SHP77 (cell line): ENCODE measurements at regions not wholly inside any gene's neighbourhood (a gene's known extent, or its start where the extent isn't known, plus 50 kb on each side); places are given as distances from the start of the nearest gene placed in this dataset.

Experiments
- DNase-seq, 2 experiments: peaks; one replicate each; lab custom pipeline; 2025; lab: John Stamatoyannopoulos, UW

DNA sequence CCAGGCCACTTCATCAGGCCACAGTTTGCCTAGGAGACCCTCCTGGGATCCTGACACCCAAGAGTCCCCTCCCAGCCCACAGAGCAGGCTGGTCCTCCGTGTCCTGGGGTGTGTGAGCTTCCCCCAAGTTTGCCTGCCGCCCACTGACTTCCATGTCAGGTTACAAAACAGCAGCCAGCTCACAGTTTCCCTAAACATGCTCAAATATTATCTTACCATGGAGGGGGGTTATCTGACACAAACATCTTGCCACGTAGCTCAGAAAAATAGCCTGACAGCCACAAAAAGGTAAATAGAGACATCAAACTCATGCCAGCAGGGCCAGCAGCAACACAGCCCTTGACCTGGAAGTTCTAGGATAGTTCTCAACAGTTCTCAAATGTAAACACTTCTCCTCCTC is 346.5 kb downstream of the TNS1 start:
- DNase-seq = no peak

DNA sequence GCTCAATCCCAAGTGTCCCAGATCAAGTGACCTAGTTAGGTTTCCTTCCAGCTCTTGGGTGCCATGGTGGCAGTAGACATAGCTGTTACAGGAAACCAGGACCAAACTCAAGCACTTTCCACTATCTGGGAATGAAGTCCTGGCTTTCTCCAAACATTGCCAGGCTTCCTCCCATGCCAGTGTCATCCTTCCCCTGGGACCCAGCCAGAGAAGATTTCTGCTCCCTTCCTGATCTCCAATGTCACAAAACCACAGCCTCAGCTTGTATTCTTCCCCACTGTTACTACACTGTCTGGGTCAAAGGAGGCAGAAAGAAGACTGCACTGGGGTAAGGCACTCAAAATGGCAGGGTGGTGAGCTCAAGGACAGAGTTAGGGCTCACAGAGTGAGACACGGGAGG is 347.1 kb downstream of the TNS1 start:
- no peak for DNase-seq

DNA sequence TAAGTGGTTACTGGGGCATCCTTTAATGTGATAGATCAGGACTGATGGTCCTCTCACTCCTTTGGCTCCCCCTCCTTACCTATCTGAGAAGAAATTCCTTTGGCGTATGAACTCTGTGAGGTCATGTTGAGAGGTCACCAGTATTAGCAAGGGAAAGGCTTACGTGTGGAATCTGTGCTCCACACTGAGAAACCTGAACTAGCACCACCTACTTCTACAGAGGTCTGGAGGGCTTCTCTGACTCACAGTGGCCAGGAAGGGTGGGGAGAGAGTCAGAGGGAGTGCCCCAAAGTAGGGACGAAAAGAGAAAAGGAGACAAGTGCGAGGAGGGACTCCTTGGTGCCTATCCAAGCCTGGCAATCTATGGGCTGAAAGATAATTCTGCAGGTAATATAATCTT is 348.6 kb downstream of the TNS1 start:
- no peak for DNase-seq

DNA sequence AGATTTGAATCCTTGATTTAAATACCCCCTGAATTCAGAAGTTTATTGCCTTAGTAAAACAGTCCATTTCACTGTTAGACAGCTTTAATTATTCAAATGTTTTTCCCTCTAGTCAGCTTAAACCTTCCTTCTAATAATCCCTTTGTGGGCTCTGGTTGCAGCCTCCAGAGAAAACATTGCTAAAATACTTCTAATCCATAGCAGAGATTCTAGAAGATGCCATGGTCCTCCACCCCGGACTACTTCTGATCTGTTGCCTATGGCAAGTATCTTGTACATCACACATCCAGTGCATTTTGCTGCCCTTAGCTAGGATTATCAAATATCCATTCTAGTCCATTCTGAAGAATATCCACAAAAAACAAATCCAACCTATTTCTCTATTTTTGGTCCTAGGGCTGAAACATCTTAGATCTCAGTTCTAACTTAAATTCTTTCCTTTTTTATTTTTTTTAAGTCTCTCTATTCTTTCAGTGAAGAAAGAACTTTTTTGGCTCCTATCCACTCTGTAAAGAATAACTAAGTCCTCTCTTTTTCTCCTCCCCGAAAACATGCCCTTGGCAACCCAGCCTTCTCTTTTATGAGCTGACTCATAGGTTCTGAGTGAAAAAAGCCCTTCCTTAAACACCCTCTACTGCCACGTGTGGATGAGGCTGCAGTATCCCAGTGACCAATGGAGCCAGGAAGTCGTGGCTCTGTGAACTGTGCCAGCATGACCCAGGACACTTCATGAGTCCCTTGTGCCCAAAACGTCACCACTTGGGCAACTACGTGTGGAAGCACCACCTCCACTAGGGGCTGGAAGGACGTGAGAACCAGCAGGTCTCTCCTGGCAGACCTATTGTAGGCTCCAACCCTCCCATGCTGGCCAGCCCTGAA is 349.8 kb downstream of the TNS1 start:
- DNase-seq = no peak

DNA sequence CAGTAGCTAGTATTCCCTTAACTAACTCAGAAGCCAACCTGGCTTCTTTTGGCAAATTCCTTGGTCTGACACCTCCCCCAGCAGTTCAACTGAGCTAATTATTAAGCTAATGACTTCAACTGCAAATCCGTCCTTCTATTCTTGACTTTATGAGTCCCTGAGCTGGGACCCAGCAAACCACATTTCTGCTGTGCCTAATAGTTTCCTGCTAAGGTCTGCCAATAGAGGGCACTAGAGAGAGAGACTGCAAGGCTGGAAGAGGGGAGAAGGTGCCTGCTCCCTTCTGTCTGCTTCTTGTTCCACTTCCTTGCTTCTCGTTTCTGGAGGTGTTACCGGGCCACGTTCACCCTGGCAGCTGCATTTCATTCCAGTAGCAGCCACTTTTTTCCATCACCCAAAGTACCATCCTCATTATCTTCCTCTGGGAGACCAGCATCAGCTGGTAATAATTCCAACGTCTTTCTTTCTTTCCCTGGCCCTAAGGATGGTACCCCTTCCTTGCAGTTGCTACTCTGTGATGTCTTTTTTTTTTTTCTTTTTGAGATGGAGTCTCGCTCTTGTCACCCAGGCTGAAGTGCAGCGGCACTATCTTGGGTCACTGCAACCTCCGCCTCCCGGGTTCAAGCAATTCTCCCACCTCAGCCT is 352.0 kb downstream of the TNS1 start:
- DNase-seq = peak; percentile 45 to 65

DNA sequence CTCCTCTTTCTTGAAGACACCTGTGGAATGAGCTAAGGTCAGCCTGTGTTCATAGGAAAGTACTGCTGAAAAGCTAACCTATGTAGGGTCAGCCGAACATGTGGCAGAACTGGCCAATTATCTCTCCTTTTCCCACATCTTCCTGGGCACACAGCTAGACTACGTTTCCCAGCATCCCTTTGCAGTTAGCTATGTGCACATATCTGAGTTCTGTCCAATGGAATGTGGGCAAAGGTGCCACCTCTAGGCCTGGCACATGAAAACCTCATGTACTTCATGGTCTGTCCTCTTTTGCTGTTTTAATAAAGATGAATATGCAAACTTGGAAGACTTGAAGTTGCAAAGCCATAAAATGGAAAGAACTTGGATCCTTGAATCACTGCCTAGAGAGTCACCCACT is 352.6 kb downstream of the TNS1 start:
- no peak for DNase-seq

DNA sequence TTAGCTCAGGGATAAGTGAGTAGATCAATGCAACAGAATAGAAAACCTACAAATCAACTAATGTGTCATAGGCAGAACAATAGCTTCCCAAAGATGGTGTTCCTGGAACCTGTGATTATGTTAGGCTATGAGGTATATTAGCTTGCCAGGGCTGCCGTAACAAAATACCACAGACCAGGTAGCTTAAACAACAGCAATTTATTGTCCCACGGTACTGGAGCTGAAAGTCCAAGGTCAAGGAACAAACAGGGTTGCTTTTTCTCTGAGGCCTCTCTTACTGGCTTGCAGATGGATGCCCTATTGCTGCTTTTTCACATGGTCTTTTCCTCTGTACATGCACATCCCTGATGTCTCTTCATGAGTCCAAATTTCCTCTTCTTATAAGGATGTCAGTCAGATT is 354.9 kb downstream of the TNS1 start:
- no peak for DNase-seq

DNA sequence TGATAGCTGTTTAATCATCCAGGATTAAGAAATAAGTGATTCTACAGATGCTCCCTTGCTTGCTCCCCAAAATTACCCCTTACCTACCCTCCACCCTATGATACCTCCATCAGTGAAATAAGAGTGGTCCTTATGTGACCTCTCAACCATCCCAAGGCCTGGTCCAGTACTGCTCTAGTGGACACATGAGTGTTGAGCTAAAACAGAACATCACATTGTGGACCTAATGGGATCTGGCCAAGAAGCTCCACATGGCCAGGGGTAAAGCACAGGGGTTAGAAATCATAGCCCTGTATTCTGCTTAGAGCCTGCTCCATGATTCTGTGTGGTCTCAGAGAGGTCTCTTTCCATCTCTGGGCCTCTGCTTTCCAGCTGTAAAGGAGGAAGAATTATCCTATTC is 355.6 kb downstream of the TNS1 start:
- DNase-seq = no peak

DNA sequence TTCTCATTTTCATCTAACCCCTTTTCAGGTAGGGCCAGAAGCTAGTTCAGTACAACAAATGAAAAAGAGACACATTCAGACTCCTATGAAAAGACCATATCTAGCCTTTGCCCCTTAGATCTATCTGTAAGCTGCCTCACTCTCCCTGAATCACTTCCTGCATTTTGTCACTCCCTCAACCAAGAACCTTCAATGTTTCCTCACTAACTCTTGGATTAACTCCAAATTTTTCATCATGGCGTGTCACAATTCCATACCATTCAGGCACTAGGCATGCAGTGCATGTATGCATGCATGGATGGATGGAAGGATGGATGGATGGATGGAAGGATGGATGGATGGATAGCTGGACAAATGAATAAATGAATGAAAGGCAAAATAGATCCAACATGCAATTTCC is 356.9 kb downstream of the TNS1 start:
- DNase-seq = no peak

DNA sequence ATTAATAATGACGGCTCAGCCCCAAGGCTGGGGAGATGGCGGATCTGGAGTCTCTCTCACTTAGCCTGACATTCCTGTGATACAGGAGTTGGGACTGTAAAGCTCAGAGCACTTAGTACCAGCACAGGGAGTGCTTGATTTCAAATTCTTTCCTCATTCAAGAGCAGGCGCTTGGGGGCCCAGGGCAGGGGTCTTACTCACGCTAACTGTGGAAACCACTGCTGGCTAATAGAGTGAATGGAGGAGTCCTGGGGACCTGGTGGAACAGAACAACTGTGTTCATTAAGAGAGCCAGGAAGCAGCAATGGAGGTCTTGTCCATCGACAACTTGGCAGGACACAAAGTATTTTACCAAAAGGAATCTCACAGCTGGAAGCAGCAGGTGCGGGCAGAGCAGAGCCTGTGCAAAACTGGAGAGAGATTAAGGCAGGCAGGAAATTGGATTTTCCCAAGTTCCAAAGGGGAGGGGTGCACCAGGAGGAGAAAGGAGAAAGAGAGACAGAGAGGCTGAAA is 358.9 kb downstream of the TNS1 start:
- no peak for DNase-seq

DNA sequence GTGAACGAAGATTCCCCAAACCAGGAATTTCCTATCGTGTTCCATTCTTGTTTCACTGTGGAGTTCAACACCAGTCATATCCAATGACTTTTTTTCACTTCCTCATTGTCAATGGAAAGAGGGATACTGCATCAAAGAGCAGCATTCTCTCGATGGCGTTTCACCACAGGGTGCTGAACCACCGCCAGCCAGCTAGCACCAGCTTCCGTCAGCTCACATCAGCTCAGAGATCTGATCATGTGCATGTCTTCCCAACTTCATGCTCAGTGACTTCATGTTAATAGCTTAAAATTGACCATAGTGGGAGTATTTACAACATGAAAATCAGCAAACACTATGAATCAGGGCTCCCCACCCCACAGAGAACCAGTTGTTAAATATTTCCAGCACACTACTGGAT is 359.9 kb downstream of the TNS1 start:
- no peak for DNase-seq

DNA sequence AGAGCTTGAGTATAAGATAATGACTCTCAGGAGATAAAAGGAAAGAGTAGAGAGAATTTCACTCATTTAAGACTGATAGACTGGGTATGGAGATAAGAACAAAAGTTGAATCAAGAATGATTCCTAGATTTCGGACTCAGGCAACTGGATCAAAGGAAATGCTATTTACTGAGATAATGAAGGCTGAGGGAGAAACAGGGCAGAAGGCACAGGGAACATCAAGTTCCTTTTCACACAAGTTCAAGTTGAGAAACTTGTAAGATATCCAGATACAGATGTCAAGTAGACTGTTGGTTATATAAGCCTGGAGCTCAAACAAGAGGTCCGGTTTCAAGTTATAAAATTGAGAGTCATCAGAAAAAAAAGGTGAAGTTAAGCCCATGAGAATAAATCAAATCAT is 360.8 kb downstream of the TNS1 start:
- DNase-seq = no peak

DNA sequence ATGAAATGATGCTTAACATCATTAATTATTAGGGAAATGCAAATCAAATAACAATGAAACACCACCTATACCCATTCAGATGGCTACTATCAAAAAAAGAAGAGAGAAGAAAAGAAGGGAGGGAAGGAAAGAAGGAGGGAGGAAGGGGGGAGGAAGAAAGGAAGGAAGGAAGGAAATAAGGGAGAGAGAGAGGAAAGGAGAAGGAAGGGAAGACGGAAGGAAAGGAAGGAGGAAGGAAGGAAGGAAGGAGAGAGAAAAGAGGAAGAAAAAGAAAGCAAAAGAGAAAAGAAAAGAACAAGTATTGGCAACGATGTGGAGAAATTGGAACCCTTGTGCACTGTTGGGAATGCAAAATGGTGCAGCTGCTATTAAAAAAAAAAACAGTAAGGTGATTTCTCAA is 363.3 kb downstream of the TNS1 start:
- DNase-seq = no peak

DNA sequence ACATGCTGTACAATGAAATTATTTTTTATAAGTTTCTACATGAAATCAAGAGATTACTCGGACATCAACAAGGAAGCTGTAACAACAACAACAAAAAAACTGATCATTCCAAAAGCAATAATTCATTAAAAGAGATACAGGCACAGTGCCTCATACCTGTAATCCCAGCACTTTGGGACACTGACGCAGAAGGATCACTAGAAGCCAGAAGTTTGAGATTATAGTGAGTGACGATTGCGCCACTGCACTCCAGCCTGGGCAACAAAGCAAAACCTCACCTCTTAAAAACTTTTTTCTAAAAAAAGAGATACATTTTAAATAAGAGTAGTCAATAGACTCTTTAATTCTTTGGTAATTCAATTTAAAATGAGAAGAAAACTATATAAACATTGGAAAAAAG is 364.3 kb downstream of the TNS1 start:
- no peak for DNase-seq

DNA sequence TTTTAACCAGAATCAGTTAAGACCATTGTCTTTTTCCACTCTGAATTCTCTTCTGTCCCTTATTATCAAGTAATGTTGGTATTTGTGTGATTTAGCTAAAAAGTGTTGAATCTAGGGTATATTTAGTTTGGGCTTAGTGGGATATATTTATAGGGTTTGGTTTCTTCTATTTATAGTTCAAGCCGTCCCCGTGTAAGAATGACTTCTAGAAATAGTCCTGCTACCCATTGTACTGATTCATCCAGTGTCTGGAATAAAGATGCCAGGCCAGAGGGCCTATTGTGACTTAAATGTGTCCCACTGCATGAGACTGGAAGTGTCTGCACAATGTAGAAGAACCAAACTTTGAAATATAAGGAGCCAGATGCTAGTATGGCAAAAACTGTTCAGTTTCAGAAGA is 364.8 kb downstream of the TNS1 start:
- DNase-seq = no peak

DNA sequence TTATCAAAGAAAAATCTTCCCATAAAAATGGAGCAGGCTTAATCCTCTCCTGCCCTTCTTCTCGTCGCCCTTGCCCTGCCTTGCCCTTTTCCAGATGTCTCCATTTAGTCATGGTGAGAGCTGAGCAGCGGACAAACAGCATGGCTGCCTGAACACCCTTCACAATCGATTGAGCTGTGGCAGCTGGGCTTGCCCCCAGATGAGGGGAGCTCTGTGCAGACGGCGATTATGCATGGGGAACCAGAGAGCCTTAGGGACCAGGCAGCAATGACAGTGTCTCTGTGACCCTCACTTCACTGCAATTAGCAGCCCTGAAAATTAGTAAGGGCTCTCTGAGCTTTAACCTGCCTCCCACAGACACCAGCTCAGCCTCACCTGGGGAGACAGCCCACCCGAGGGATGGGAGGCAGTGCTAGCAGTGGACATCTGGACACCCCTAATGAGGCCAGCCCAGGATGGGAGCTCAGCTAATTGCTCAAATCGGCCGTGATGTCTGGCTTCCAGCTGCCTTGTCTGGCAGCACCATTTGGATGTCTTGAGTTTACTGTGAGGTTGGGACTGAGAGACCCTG is 365.7 kb downstream of the TNS1 start:
- DNase-seq = no peak

DNA sequence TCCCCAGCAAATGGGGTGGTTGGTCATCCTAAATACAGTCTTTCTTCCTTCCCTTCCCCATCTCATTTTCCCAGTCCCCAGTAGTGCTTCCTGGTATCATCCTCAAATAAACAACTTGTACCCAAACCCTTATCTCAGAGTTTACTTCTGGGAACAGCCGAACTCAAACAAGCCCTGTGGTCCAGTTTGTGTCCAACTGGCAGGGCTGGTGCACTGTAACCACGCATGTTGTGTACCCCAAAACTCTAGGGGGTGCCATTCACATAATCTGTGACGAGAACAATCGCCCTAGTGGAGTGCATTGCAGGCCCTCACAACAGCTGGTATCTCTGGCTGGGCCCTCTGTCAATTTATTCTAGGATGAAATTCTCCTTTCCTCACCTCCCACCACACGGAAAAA is 366.2 kb downstream of the TNS1 start:
- no peak for DNase-seq

DNA sequence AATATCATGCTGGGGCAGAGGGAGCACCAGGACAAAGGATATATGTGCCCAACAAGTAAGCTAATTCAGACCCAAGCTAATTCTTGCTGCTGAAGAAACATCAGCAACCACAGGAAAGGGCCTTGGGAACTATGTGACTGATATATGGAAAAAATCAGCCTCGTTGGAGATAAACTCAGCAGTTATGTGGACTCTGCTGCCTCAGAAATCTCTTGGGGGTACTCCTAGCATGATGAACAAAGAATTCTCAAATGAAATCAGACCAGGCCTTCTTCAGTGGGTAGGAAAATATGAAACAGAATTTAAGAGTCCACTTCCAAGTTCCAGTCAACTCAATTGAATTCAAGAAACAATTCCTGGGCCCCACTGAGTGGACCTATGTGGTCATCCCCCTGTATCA is 367.9 kb downstream of the TNS1 start:
- no peak for DNase-seq

DNA sequence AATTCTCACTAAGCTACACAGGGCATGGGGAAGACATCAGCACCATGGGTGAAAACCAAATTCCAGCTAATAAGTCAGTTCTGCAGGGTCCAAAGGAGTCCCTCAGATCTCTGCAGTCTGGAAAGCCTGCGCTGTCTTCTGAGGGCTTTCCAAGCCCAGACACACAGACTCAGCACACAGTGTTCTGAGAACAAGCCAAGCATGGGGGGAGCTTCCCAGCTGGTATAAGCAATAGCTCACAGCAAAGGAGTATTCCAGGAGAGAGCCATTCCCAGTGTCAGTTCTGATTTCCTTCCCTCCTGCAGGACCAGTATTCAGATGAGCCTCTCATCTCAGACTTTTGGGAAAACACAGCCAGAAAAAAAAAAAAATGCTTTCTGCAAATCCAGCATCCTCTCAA is 370.8 kb downstream of the TNS1 start:
- no peak for DNase-seq

DNA sequence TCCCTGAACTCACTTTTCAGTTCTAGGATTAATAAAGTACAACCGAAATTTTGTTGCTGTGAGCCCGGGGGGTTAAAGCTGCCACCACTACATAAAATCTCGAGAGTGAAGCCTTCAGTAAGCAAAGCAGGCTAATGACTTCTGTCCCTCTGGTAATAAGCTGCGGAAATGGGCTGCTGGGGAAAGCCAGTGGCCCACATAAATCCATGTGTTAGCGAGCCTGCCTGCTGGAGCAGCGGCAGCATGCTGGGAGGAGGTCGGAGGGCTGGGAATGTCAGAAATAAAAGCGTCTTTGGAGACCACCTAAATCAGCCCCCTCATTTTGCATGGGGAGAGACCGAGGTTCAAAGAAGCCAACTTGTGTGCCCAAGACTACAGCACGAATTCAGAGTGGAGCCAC is 371.7 kb downstream of the TNS1 start:
- no peak for DNase-seq

DNA sequence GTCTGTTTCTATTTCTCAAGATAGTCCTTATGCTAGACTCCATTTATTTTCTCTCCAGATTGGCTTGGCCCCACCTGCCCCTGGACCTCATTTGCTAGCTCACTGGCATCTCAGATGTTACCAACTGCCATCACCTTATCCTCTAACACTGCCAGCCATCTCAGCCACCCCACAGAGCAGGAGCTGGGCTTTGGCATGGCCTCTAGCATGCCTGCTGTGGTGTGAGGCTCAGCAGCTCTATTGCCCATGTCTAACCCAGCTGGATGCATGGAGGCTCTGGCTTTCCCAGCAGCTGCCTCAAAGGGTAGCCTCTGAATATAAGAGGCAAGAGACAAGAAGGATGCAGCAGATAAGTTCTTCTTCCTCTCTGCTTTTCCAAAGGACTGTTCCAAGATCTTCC is 373.4 kb downstream of the TNS1 start:
- DNase-seq = no peak

DNA sequence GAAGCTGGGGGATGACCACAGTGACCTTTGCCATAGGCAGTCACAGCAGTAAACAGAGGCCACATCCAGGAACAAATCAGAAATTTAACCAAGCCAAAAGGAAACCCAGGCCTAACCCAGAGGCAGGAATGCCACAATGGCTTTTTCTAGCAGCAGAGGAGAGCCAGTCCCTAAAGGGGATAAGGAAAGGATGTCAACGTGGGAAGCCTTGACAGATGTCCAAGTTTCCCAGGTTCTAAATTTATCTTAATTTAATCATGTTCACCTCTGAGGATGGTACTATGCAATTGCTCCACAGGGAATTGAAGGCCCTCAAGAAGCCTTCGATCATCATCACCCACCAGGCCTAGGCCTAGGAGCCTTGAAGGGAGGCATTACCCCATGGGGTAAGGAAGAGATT is 374.7 kb downstream of the TNS1 start:
- no peak for DNase-seq

DNA sequence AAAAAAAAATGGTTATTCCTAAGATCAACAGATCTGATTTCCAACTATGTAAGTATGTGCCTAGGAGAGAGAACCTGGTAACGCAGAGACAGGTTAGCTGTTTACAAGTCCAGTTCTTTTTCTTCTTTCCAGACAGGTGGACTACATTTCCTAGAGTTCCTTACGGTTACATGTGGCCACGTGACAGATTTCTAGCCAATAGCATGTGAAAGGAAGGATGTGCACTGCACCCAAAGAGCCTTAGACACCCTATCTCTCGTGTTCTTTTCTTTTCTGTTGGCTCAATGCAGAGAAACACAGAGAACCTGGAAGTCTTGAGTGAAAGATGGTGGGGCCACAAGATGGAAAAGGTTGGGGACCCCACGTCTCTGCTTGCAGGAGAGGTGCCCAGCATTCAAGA is 375.9 kb downstream of the TNS1 start:
- no peak for DNase-seq
